HEK293T (cell line): ENCODE measurements at regions not wholly inside any gene's neighbourhood (a gene's known extent, or its start where the extent isn't known, plus 50 kb on each side); places are given as distances from the start of the nearest gene placed in this dataset.

Source experiments
- ARNT ChIP-seq: fragments of 450-650 bp; IDR thresholded peaks from 2 replicates; pipeline ENCODE4 v1.6.1; 2017; ENCODE audit warnings: mild to moderate bottlenecking
- BHLHE40 ChIP-seq: fragments of 450-650 bp; IDR thresholded peaks from 2 replicates; pipeline ENCODE4 v1.6.1; 2016; ENCODE audit warnings: mild to moderate bottlenecking, moderate library complexity, borderline replicate concordance
- ELF4 ChIP-seq: fragments of 450-650 bp; IDR thresholded peaks from 2 replicates; pipeline ENCODE4 v1.6.1; 2017; ENCODE audit warnings: antibody characterized with exemption
- FOXA1 ChIP-seq: fragments of 450-650 bp; IDR thresholded peaks from 2 replicates; pipeline ENCODE4 v1.6.1; 2016; ENCODE audit warnings: mild to moderate bottlenecking
- FOXK2 ChIP-seq: fragments of 450-650 bp; IDR thresholded peaks from 2 replicates; pipeline ENCODE4 v1.6.1; 2016; ENCODE audit warnings: mild to moderate bottlenecking
- FOXM1 ChIP-seq: fragments of 450-650 bp; IDR thresholded peaks from 2 replicates; pipeline ENCODE4 v1.6.1; 2017; ENCODE audit warnings: mild to moderate bottlenecking, borderline replicate concordance
- HDGF ChIP-seq: fragments of 450-650 bp; IDR thresholded peaks from 2 replicates; pipeline ENCODE4 v1.6.1; 2017; ENCODE audit warnings: antibody characterized with exemption, borderline replicate concordance
- LEF1 ChIP-seq: fragments of 450-650 bp; IDR thresholded peaks from 2 replicates; pipeline ENCODE4 v1.6.1; 2017; ENCODE audit warnings: mild to moderate bottlenecking, borderline replicate concordance
- NFRKB ChIP-seq: fragments of 450-650 bp; IDR thresholded peaks from 2 replicates; pipeline ENCODE4 v1.6.1; 2016; ENCODE audit warnings: mild to moderate bottlenecking, moderate library complexity
- PKNOX1 ChIP-seq: fragments of 450-650 bp; IDR thresholded peaks from 2 replicates; pipeline ENCODE4 v1.6.1; 2016
- SP1 ChIP-seq: fragments of 450-650 bp; IDR thresholded peaks from 2 replicates; pipeline ENCODE4 v1.6.1; 2017
- SUZ12 ChIP-seq: fragments of 450-650 bp; IDR thresholded peaks from 2 replicates; pipeline ENCODE4 v1.6.1; 2016; ENCODE audit warnings: mild to moderate bottlenecking

DNA sequence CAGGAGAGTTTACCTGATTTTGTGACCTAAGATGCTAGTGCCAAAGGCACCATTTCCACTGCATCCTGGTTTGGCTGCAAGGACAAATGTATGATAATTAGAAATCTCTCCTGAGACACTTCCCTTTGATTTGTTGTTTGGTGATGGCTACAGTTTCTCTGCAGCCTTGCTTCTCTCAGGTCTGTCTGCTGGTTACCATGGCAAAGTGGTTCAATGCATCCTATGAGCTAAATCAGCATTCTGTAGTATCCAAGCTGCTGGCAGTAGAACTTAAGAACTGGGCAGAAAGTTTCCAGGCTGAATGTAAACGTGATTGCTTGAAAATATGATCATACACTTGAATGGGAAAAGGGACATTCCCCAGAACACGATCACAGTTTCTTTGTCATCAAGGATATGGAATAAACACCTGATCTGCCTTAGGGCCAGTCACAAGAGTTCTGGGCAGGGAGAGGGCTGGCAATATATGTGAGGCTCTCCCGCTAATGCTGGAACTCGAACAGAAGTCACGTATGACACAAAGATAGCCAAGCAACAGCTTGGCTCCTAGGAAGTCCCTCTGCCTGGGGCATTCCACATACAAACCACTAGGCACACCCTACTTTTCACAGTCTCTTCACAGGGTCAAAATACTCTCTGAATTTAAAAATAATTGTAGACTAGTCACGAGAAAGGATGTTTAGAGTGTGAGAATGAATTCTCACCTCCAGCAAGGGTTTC lies 138.1 kb upstream of the GRAMD2B start:
- TF ChIP-seq SP1 (no peak), PKNOX1 (no peak), BHLHE40 (no peak), ARNT (no peak), FOXM1 (no peak), SUZ12 (no peak), LEF1 (no peak), FOXA1 (no peak), FOXK2 (no peak), NFRKB (no peak), HDGF (no peak), ELF4 (no peak)
